ENCODE measurements at regions not wholly inside any gene's neighbourhood (a gene's known extent, or its start where the extent isn't known, plus 50 kb on each side); places are given as distances from the start of the nearest gene placed in this dataset.

- H2AFZ ChIP-seq (ENCODE audit: low read length) = no peak overlapping the region
- H3F3A ChIP-seq (ENCODE audit: insufficient read depth, low read length) = no peaks in the 10 kb centered on the region
- H3K27ac ChIP-seq (ENCODE audit: low read length) = no peak overlapping the region
- H3K4me1 ChIP-seq (ENCODE audit: low read length) = no peaks in the 10 kb centered on the region
- H3K9me2 ChIP-seq (replicated peaks; ENCODE audit: insufficient read depth, low read length) = no peaks in the 10 kb centered on the region
- no peaks in the 10 kb centered on the region for H3K79me2 ChIP-seq (ENCODE audit: low read length)
- no peaks in the 10 kb centered on the region for H4K20me1 ChIP-seq (ENCODE audit: insufficient read depth, low read length)
- no peak overlapping the region for H3K4me2 ChIP-seq (ENCODE audit: low read depth, low read length)
- H3K9ac ChIP-seq (ENCODE audit: low read length) = no peak overlapping the region
- no peaks in the 10 kb centered on the region for H3K9me3 ChIP-seq (replicated peaks; ENCODE audit: insufficient read depth, low read length)
- H3K27me3 ChIP-seq (replicated peaks; ENCODE audit: insufficient read depth, low read length) = no peaks in the 10 kb centered on the region
- no peaks in the 10 kb centered on the region for H3K36me3 ChIP-seq (replicated peaks; ENCODE audit: insufficient read depth, low read length)
- DNase-seq = no peak
- H3K4me3 ChIP-seq (ENCODE audit: low read length) = no peak overlapping the region
- TF ChIP-seq EZH2phosphoT487 (IDR thresholded peaks at IDR 0.05; ENCODE audit: low read length) = no peak
- no peak for TF ChIP-seq CTCF (IDR thresholded peaks at IDR 0.05; ENCODE audit: low read length)
- TF ChIP-seq EZH2 (optimal IDR thresholded peaks at IDR 0.05; ENCODE audit: low read depth, low read length) = no peak
Observed at GRCh38 chr3:71949442-71949841, 164.5 kb upstream of the PROK2 start.

- Histone ChIP-seq H3K36me3 (replicated peaks; ENCODE audit: insufficient read depth, low read length) (no peaks in the 10 kb centered on the region), H3K9me3 (replicated peaks; ENCODE audit: insufficient read depth, low read length) (no peaks in the 10 kb centered on the region), H3F3A (ENCODE audit: insufficient read depth, low read length) (no peaks in the 10 kb centered on the region), H3K27me3 (replicated peaks; ENCODE audit: insufficient read depth, low read length) (no peaks in the 10 kb centered on the region), H3K9me2 (replicated peaks; ENCODE audit: insufficient read depth, low read length) (no peaks in the 10 kb centered on the region), H3K9ac (ENCODE audit: low read length) (no peak overlapping the region), H3K79me2 (ENCODE audit: low read length) (no peaks in the 10 kb centered on the region), H2AFZ (ENCODE audit: low read length) (no peak overlapping the region), H3K4me2 (ENCODE audit: low read depth, low read length) (no peak overlapping the region), H3K27ac (ENCODE audit: low read length) (no peak overlapping the region), H4K20me1 (ENCODE audit: insufficient read depth, low read length) (no peaks in the 10 kb centered on the region), H3K4me1 (ENCODE audit: low read length) (no peaks in the 10 kb centered on the region), H3K4me3 (ENCODE audit: low read length) (no peak overlapping the region)
- TF ChIP-seq EZH2phosphoT487 (IDR thresholded peaks at IDR 0.05; ENCODE audit: low read length) (no peak), CTCF (IDR thresholded peaks at IDR 0.05; ENCODE audit: low read length) (no peak), EZH2 (optimal IDR thresholded peaks at IDR 0.05; ENCODE audit: low read depth, low read length) (no peak)
- DNase-seq = no peak
Observed at GRCh38 chr3:71944482-71945065, 159.6 kb upstream of the PROK2 start.

- no peak overlapping the region for H3K9ac ChIP-seq (ENCODE audit: low read length)
- no peaks in the 10 kb centered on the region for H3K9me3 ChIP-seq (replicated peaks; ENCODE audit: insufficient read depth, low read length)
- H2AFZ ChIP-seq (ENCODE audit: low read length) = no peak overlapping the region
- no peak for DNase-seq
- no peaks in the 10 kb centered on the region for H4K20me1 ChIP-seq (ENCODE audit: insufficient read depth, low read length)
- no peak overlapping the region for H3K27ac ChIP-seq (ENCODE audit: low read length)
- no peaks in the 10 kb centered on the region for H3K79me2 ChIP-seq (ENCODE audit: low read length)
- no peaks in the 10 kb centered on the region for H3K36me3 ChIP-seq (replicated peaks; ENCODE audit: insufficient read depth, low read length)
- no peaks in the 10 kb centered on the region for H3F3A ChIP-seq (ENCODE audit: insufficient read depth, low read length)
- H3K27me3 ChIP-seq (replicated peaks; ENCODE audit: insufficient read depth, low read length) = no peaks in the 10 kb centered on the region
- no peak overlapping the region for H3K4me3 ChIP-seq (ENCODE audit: low read length)
- TF ChIP-seq EZH2 (optimal IDR thresholded peaks at IDR 0.05; ENCODE audit: low read depth, low read length) = no peak
- no peak for TF ChIP-seq EZH2phosphoT487 (IDR thresholded peaks at IDR 0.05; ENCODE audit: low read length)
- no peak for TF ChIP-seq CTCF (IDR thresholded peaks at IDR 0.05; ENCODE audit: low read length)
- no peaks in the 10 kb centered on the region for H3K9me2 ChIP-seq (replicated peaks; ENCODE audit: insufficient read depth, low read length)
- no peak overlapping the region for H3K4me2 ChIP-seq (ENCODE audit: low read depth, low read length)
- no peaks in the 10 kb centered on the region for H3K4me1 ChIP-seq (ENCODE audit: low read length)
Observed at GRCh38 chr3:71942432-71943187, 157.7 kb upstream of the PROK2 start.
